GM12865 (cell line): ENCODE measurements at regions not wholly inside any gene's neighbourhood (a gene's known extent, or its start where the extent isn't known, plus 50 kb on each side); places are given as distances from the start of the nearest gene placed in this dataset.

ENCODE experiments used
- DNase-seq: peaks from one replicate; pipeline ENCODE4 v3.0.0; 2010; ENCODE audit warnings: low read depth
- H3K4me3 ChIP-seq: 2 replicates; pipeline ENCODE4 v1.5.1; 2011; ENCODE audit warnings: mild to moderate bottlenecking, low read depth, low read length, control low read depth
- CTCF ChIP-seq: IDR thresholded peaks from 2 replicates; pipeline ENCODE4 v1.5.1; 2011; ENCODE audit warnings: low read length, control low read depth, low read depth, inconsistent platforms; ENCODE audit not compliant: insufficient read depth; ENCODE audit errors: missing control alignments

- no peak overlapping the region for H3K4me3 ChIP-seq
- no peak for DNase-seq
- TF ChIP-seq CTCF = no peak
These were observed 367.9 kb upstream of the SLIT2 start for GRCh38 chr4:19883841-19884240.

- DNase-seq = no peak
- TF ChIP-seq CTCF = no peak
These were observed 371.5 kb upstream of the SLIT2 start for GRCh38 chr4:19880206-19880605.

GRCh38 chr4:19879330-19879729, 372.4 kb upstream of the SLIT2 start:
- no peak for DNase-seq
- TF ChIP-seq CTCF = no peak
- no peak overlapping the region for H3K4me3 ChIP-seq

More at GRCh38 chr4:19880206-19880605, 371.5 kb upstream of the SLIT2 start:
- no peak overlapping the region for H3K4me3 ChIP-seq

GRCh38 chr4:19857991-19858390, 393.7 kb upstream of the SLIT2 start:
- no peak for DNase-seq
- TF ChIP-seq CTCF = no peak
- H3K4me3 ChIP-seq = no peak overlapping the region

- H3K4me3 ChIP-seq = no peak overlapping the region
- DNase-seq = no peak
- TF ChIP-seq CTCF = no peak
These were observed 394.3 kb upstream of the SLIT2 start for GRCh38 chr4:19857380-19857779.

- DNase-seq = no peak
- no peak for TF ChIP-seq CTCF
- no peak overlapping the region for H3K4me3 ChIP-seq
These were observed 400.8 kb upstream of the SLIT2 start for GRCh38 chr4:19850909-19851308.

- no peak for DNase-seq
- TF ChIP-seq CTCF = no peak
These were observed 407.3 kb upstream of the SLIT2 start for GRCh38 chr4:19844446-19844845.

More at GRCh38 chr4:19844446-19844845, 407.3 kb upstream of the SLIT2 start:
- H3K4me3 ChIP-seq = no peak overlapping the region
